Gastroesophageal sphincter (tissue), 4 donors: ENCODE measurements at regions not wholly inside any gene's neighbourhood (a gene's known extent, or its start where the extent isn't known, plus 50 kb on each side); places are given as distances from the start of the nearest gene placed in this dataset.

Experiments used
- ATAC-seq: fragments of 150-250 bp; one replicate; pipeline ENCODE4 v1.9.1; 2016; ENCODE audit warnings: mild to moderate bottlenecking, moderate library complexity
- H3K27ac ChIP-seq, 4 donors: fragments of 200-600 bp; sonication (generic) in 3 of 4; 1 replicate in 3 of 4; 2 replicates in 1 of 4; pipeline ENCODE4 v1.5.1; 2016 to 2019
- H3K27me3 ChIP-seq: fragments of 200-600 bp; sonication (generic); one replicate; pipeline ENCODE4 v1.5.1; 2019
- H3K36me3 ChIP-seq, 2 donors: fragments of 200-600 bp; sonication (generic); one replicate each; pipeline ENCODE4 v1.5.1; 2019; ENCODE audit warnings: control low read depth in 1 of 2
- H3K4me1 ChIP-seq, 3 donors: fragments of 200-600 bp; sonication (generic); 1 replicate in 2 of 3; 2 replicates in 1 of 3; pipeline ENCODE4 v1.5.1; 2016 to 2019; ENCODE audit warnings: control low read depth in 2 of 3
- H3K4me3 ChIP-seq, 2 donors: fragments of 200-600 bp; sonication (generic); one replicate each; pipeline ENCODE4 v1.5.1; 2019; ENCODE audit warnings: mild to moderate bottlenecking in 1 of 2, moderate library complexity in 1 of 2
- H3K9me3 ChIP-seq, 3 donors: fragments of 200-600 bp; sonication (generic); one replicate each; pipeline ENCODE4 v1.5.1; 2017 to 2019; ENCODE audit warnings: control low read depth in 2 of 3
- EP300 ChIP-seq: sonication (generic); formaldehyde crosslinking; IDR thresholded peaks from one replicate; pipeline ENCODE4 v1.6.1; 2017; ENCODE audit warnings: antibody characterized with exemption, mild to moderate bottlenecking
- POLR2A ChIP-seq, 2 donors: fragments of 450-650 bp; IDR thresholded peaks; one replicate each; pipeline ENCODE4 v1.6.1; 2017; ENCODE audit warnings: antibody characterized with exemption in 2 of 2, mild to moderate bottlenecking in 2 of 2, moderate library complexity in 1 of 2
- POLR2AphosphoS5 ChIP-seq: sonication (generic); formaldehyde crosslinking; IDR thresholded peaks from one replicate; pipeline ENCODE4 v1.6.1; 2017; ENCODE audit warnings: antibody characterized with exemption
- WGBS, 2 donors: methylation state at CpG; one replicate each; pipeline ENCODE4 v1.1.5; 2018; ENCODE audit warnings: low coverage in 1 of 2; 5-methylcytosine and 5-hydroxymethylcytosine counted together
- TF ChIP-seq, protein P1 (sequence below), 4 experiments: fragments of 200-600 bp in 2 of 4; fragments of 450-650 bp in 2 of 4; sonication (generic) in 1 of 4; IDR thresholded peaks; one replicate each; pipeline ENCODE4 v1.5.1; 2017 to 2019; ENCODE audit warnings: antibody characterized with exemption in 4 of 4, mild to moderate bottlenecking in 2 of 4, moderate library complexity in 2 of 4

- Histone ChIP-seq H3K36me3 (no peaks in the 10 kb centered on the region), H3K4me3 (no peak overlapping the region), H3K9me3 (no peaks in the 10 kb centered on the region), H3K27me3 (no peaks in the 10 kb centered on the region), H3K4me1 (no peaks in the 10 kb centered on the region), H3K27ac (no peak overlapping the region)
- ATAC-seq = no peak
- TF ChIP-seq, protein P1, sequence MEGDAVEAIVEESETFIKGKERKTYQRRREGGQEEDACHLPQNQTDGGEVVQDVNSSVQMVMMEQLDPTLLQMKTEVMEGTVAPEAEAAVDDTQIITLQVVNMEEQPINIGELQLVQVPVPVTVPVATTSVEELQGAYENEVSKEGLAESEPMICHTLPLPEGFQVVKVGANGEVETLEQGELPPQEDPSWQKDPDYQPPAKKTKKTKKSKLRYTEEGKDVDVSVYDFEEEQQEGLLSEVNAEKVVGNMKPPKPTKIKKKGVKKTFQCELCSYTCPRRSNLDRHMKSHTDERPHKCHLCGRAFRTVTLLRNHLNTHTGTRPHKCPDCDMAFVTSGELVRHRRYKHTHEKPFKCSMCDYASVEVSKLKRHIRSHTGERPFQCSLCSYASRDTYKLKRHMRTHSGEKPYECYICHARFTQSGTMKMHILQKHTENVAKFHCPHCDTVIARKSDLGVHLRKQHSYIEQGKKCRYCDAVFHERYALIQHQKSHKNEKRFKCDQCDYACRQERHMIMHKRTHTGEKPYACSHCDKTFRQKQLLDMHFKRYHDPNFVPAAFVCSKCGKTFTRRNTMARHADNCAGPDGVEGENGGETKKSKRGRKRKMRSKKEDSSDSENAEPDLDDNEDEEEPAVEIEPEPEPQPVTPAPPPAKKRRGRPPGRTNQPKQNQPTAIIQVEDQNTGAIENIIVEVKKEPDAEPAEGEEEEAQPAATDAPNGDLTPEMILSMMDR (IDR thresholded peaks at IDR 0.05) = no peak
- no peak for TF ChIP-seq POLR2A (IDR thresholded peaks at IDR 0.05)
- TF ChIP-seq POLR2AphosphoS5 = no peak
- TF ChIP-seq EP300 = no peak
- 64% methylated on average over 10 of the region's 13 CpGs; no CpG with 5 or more reads in 1 of the 2 donors for WGBS, 2 donors
These were observed 117.1 kb upstream of the DPP6 start for GRCh38 chr7:153935095-153935494.

DNA sequence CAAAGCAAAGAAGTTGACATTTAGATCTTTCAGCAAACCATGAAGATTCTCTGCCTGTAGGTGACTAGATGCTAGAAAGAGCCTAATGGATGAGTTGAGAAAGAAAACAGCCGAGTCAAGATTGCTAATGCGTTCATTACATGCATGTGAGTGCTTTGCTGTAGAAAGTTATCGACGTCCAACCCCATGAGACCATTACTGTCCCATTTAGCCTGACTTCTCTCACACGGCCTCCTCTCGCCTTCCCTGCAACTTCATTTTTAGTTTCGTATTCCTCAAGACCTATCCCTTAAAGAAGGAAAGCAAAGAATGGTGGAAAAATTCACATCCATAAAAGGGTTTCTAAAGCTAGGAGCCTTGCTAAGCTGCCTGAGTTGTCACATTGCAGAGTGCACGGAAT lies 113.7 kb upstream of the DPP6 start:
- WGBS, 2 donors = 90 to 91% methylated on average over 8 of the region's 8 CpGs
- TF ChIP-seq, protein P1 (IDR thresholded peaks at IDR 0.05) = no peak
- TF ChIP-seq EP300 = no peak
- no peak for TF ChIP-seq POLR2AphosphoS5
- TF ChIP-seq POLR2A (IDR thresholded peaks at IDR 0.05) = no peak
- no peak for ATAC-seq

DNA sequence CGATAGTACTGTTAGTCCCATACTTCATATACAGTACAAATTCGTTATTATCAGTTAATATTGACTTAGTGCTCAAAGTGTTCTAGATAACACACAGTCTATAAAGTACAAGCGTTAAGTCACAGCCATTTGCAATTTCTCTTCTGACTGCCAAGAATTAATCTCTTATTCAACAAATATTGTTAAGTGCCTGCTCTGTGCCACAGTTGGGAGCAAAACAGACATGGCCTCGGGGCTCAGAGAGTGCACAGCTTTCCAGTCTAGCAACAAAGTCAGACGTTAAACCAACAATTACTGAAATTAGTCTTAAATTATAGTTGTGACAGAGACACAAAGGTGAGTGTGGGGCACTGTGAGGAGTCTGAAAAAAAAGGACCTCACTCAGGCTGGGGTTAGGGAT lies 113.0 kb upstream of the DPP6 start:
- no peak for ATAC-seq
- H3K36me3 ChIP-seq = no peaks in the 10 kb centered on the region
- H3K4me3 ChIP-seq = no peak overlapping the region
- no peak overlapping the region for H3K27ac ChIP-seq
- H3K27me3 ChIP-seq = no peaks in the 10 kb centered on the region
- TF ChIP-seq, protein P1 (IDR thresholded peaks at IDR 0.05) = no peak
- TF ChIP-seq EP300 (no peak), POLR2AphosphoS5 (no peak), POLR2A (IDR thresholded peaks at IDR 0.05) (no peak)
- 29 to 78% methylated on average over 3 to 5 of the region's 5 CpGs for WGBS, 2 donors
- H3K4me1 ChIP-seq = peaks cover 0 to 13% (median 0%) of the 10 kb centered on the region in 3 donors
- H3K9me3 ChIP-seq = no peaks in the 10 kb centered on the region

More for the DNA sequence above, 113.7 kb upstream of the DPP6 start:
- H3K27ac ChIP-seq = no peak overlapping the region
- H3K4me3 ChIP-seq = no peak overlapping the region
- no peaks in the 10 kb centered on the region for H3K36me3 ChIP-seq
- H3K27me3 ChIP-seq = no peaks in the 10 kb centered on the region
- H3K9me3 ChIP-seq = no peaks in the 10 kb centered on the region
- H3K4me1 ChIP-seq = peaks cover 0 to 6% (median 0%) of the 10 kb centered on the region in 3 donors

- H3K27ac ChIP-seq = no peak overlapping the region
- no peak for ATAC-seq
These were observed 112.5 kb upstream of the DPP6 start for GRCh38 chr7:153939654-153940053.

DNA sequence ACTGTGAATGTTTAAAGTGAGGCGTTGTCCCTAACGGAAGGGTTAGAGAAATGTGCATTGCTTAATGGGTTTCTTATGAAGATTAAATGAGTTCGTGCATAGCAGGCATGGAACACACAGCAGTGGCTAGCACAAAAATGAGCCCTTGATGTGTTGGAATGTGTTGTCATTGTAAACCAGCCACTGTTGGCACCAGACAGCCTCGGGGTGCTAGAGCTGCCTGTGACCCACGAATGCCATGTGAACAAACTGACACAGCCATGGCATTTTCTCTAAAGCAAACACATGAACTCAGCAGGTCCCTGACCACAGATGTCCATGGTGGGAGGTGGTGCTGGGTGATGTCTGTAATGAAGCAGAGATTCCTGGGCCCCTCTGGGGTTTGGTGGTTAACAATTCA lies 111.1 kb upstream of the DPP6 start:
- no peaks in the 10 kb centered on the region for H3K36me3 ChIP-seq
- 39% methylated on average over 3 of the region's 5 CpGs; no CpG with 5 or more reads in 1 of the 2 donors for WGBS, 2 donors
- ATAC-seq = no peak

More at GRCh38 chr7:153939654-153940053, 112.5 kb upstream of the DPP6 start:
- H3K9me3 ChIP-seq = no peaks in the 10 kb centered on the region
- 86 to 93% methylated on average over 3 of the region's 3 CpGs for WGBS, 2 donors
- no peaks in the 10 kb centered on the region for H3K27me3 ChIP-seq
- H3K4me1 ChIP-seq = peaks cover 0 to 14% (median 0%) of the 10 kb centered on the region in 3 donors
- no peak for TF ChIP-seq EP300
- no peak for TF ChIP-seq POLR2A (IDR thresholded peaks at IDR 0.05)
- TF ChIP-seq POLR2AphosphoS5 = no peak
- TF ChIP-seq, protein P1 (IDR thresholded peaks at IDR 0.05) = no peak
- no peaks in the 10 kb centered on the region for H3K36me3 ChIP-seq
- H3K4me3 ChIP-seq = no peak overlapping the region

More for the DNA sequence above, 111.1 kb upstream of the DPP6 start:
- Histone ChIP-seq H3K4me3 (no peak overlapping the region), H3K9me3 (no peaks in the 10 kb centered on the region), H3K27me3 (no peaks in the 10 kb centered on the region), H3K4me1 (peaks cover 0 to 14% (median 0%) of the 10 kb centered on the region in 3 donors), H3K27ac (no peak overlapping the region)
- TF ChIP-seq POLR2A (IDR thresholded peaks at IDR 0.05) (no peak), POLR2AphosphoS5 (no peak), EP300 (no peak)
- TF ChIP-seq, protein P1 (IDR thresholded peaks at IDR 0.05) = no peak
